HEK293 (cell line): ENCODE measurements at regions not wholly inside any gene's neighbourhood (a gene's known extent, or its start where the extent isn't known, plus 50 kb on each side); places are given as distances from the start of the nearest gene placed in this dataset.

Experiments
- CTCF ChIA-PET: fragments of 350-600 bp; formaldehyde crosslinking; extraction: SDS; loops from one replicate; lab custom pipeline; 2021; ENCODE audit warnings: antibody characterized with exemption; lab: Yijun Ruan, JAX
- POLR2A ChIA-PET: fragments of 300-600 bp; formaldehyde crosslinking; extraction: SDS; loops from one replicate; lab custom pipeline; 2020; ENCODE audit warnings: antibody characterized with exemption, inconsistent platforms; lab: Yijun Ruan, JAX
- H3K27ac ChIP-seq: fragments of 200-500 bp; sonication (Bioruptor generic); 2 replicates; pipeline ENCODE4 v1.5.1; 2014; ENCODE audit warnings: low read depth, low read length, control low read depth, inconsistent platforms; ENCODE audit errors: extremely low read depth
- H3K36me3 ChIP-seq, 2 experiments: fragments of 200-500 bp in 1 of 2; sonication (Bioruptor generic) in 1 of 2; 1 replicate in 1 of 2; 2 replicates in 1 of 2; pipeline ENCODE4 v1.5.1; 2014 to 2017; ENCODE audit warnings: inconsistent platforms in 2 of 2, low read length in 2 of 2; ENCODE audit not compliant: control insufficient read depth in 2 of 2, insufficient read depth in 1 of 2
- H3K4me1 ChIP-seq: fragments of 200-500 bp; sonication (Bioruptor generic); 2 replicates; pipeline ENCODE4 v1.5.1; 2014; ENCODE audit warnings: mild to moderate bottlenecking, low read length, inconsistent platforms; ENCODE audit not compliant: control insufficient read depth, insufficient read depth
- H3K4me3 ChIP-seq: 2 replicates; pipeline ENCODE4 v1.5.1; 2011; ENCODE audit warnings: low read depth, mild to moderate bottlenecking, control low read depth, low read length, moderate library complexity
- H3K9me3 ChIP-seq: fragments of 200-500 bp; sonication (Bioruptor generic); 2 replicates; pipeline ENCODE4 v1.5.1; 2014; ENCODE audit warnings: low read depth, low read length, inconsistent platforms; ENCODE audit not compliant: control insufficient read depth, insufficient read depth
- HOXC10 ChIP-seq: sonication (generic); formaldehyde crosslinking; IDR thresholded peaks from 2 replicates; pipeline ENCODE4 v1.8.1; 2023; ENCODE audit warnings: mild to moderate bottlenecking, missing genetic modification reagents
- IKZF3 ChIP-seq: fragments of 450-650 bp; IDR thresholded peaks from 2 replicates; pipeline ENCODE4 v1.5.0; 2018; ENCODE audit warnings: missing biosample characterization, mild to moderate bottlenecking, missing genetic modification characterization, moderate library complexity
- KLF1 ChIP-seq: fragments of 450-650 bp; formaldehyde crosslinking; IDR thresholded peaks from 2 replicates; pipeline ENCODE4 v1.5.1; 2016; ENCODE audit warnings: missing biosample characterization, missing genetic modification characterization
- KLF16 ChIP-seq: fragments of 450-650 bp; formaldehyde crosslinking; IDR thresholded peaks from 2 replicates; pipeline ENCODE4 v1.5.1; 2017; ENCODE audit warnings: missing biosample characterization, missing genetic modification characterization
- PRDM4 ChIP-seq: fragments of 450-650 bp; formaldehyde crosslinking; IDR thresholded peaks from 2 replicates; pipeline ENCODE4 v1.5.1; 2017; ENCODE audit warnings: missing biosample characterization, missing genetic modification characterization
- SCRT2 ChIP-seq: fragments of 450-650 bp; formaldehyde crosslinking; IDR thresholded peaks from 2 replicates; pipeline ENCODE4 v1.5.1; 2016; ENCODE audit warnings: missing biosample characterization, missing genetic modification characterization
- SETDB1 ChIP-seq: IDR thresholded peaks from one replicate; pipeline ENCODE4 v1.6.1; 2017; ENCODE audit warnings: mild to moderate bottlenecking, low read length, moderate library complexity, mixed read lengths; ENCODE audit not compliant: insufficient read length
- ZBTB10 ChIP-seq: fragments of 450-650 bp; formaldehyde crosslinking; IDR thresholded peaks from 2 replicates; pipeline ENCODE4 v1.5.1; 2016; ENCODE audit warnings: missing biosample characterization, missing genetic modification characterization
- ZFP69B ChIP-seq: fragments of 450-650 bp; formaldehyde crosslinking; IDR thresholded peaks from 2 replicates; pipeline ENCODE4 v1.5.1; 2016; ENCODE audit warnings: missing biosample characterization, missing genetic modification characterization
- ZNF121 ChIP-seq: fragments of 450-650 bp; formaldehyde crosslinking; IDR thresholded peaks from 2 replicates; pipeline ENCODE4 v1.5.1; 2016; ENCODE audit warnings: missing biosample characterization, missing genetic modification characterization
- ZNF211 ChIP-seq: fragments of 450-650 bp; formaldehyde crosslinking; IDR thresholded peaks from 2 replicates; pipeline ENCODE4 v1.5.1; 2016; ENCODE audit warnings: low read depth, missing biosample characterization, missing genetic modification characterization
- ZNF221 ChIP-seq: fragments of 450-650 bp; formaldehyde crosslinking; IDR thresholded peaks from 2 replicates; pipeline ENCODE4 v1.5.1; 2017; ENCODE audit warnings: missing biosample characterization, missing genetic modification characterization, borderline replicate concordance
- ZNF223 ChIP-seq: fragments of 450-650 bp; formaldehyde crosslinking; IDR thresholded peaks from 2 replicates; pipeline ENCODE4 v1.5.1; 2016; ENCODE audit warnings: missing biosample characterization, missing genetic modification characterization
- ZNF24 ChIP-seq: fragments of 450-650 bp; formaldehyde crosslinking; IDR thresholded peaks from 2 replicates; pipeline ENCODE4 v1.5.1; 2016; ENCODE audit warnings: missing biosample characterization, missing genetic modification characterization
- ZNF324 ChIP-seq: fragments of 450-650 bp; formaldehyde crosslinking; IDR thresholded peaks from 2 replicates; pipeline ENCODE4 v1.5.1; 2016; ENCODE audit warnings: missing biosample characterization, missing genetic modification characterization
- ZNF426 ChIP-seq: fragments of 450-650 bp; formaldehyde crosslinking; IDR thresholded peaks from 2 replicates; pipeline ENCODE4 v1.5.1; 2017; ENCODE audit warnings: missing biosample characterization, missing genetic modification characterization, mild to moderate bottlenecking, inconsistent platforms, moderate library complexity
- ZNF548 ChIP-seq: fragments of 450-650 bp; formaldehyde crosslinking; IDR thresholded peaks from 2 replicates; pipeline ENCODE4 v1.5.1; 2016; ENCODE audit warnings: missing biosample characterization, missing genetic modification characterization
- ZNF549 ChIP-seq: fragments of 450-650 bp; IDR thresholded peaks from 2 replicates; pipeline ENCODE4 v1.5.1; 2018; ENCODE audit warnings: missing biosample characterization, missing genetic modification characterization, mild to moderate bottlenecking, inconsistent platforms, moderate library complexity
- ZNF555 ChIP-seq: fragments of 450-650 bp; formaldehyde crosslinking; conservative IDR thresholded peaks from 2 replicates; pipeline ENCODE4 v1.5.1; 2017; ENCODE audit warnings: missing biosample characterization, mild to moderate bottlenecking, missing genetic modification characterization, inconsistent platforms
- ZNF626 ChIP-seq: fragments of 450-650 bp; sonication (Bioruptor Pico); formaldehyde crosslinking; IDR thresholded peaks from 2 replicates; pipeline ENCODE4 v1.5.1; 2018; ENCODE audit warnings: missing biosample characterization, missing genetic modification characterization, inconsistent platforms
- ZNF768 ChIP-seq: fragments of 450-650 bp; formaldehyde crosslinking; IDR thresholded peaks from 2 replicates; pipeline ENCODE4 v1.5.1; 2018; ENCODE audit warnings: missing biosample characterization, mild to moderate bottlenecking, missing genetic modification characterization
- ZSCAN16 ChIP-seq: fragments of 450-650 bp; formaldehyde crosslinking; IDR thresholded peaks from 2 replicates; pipeline ENCODE4 v1.5.1; 2016; ENCODE audit warnings: missing biosample characterization, missing genetic modification characterization
- TF ChIP-seq, protein P1 (sequence below): fragments of 450-650 bp; formaldehyde crosslinking; IDR thresholded peaks from 2 replicates; pipeline ENCODE4 v1.5.1; 2016; ENCODE audit warnings: missing biosample characterization, missing genetic modification characterization
- TF ChIP-seq, protein P2 (sequence below): fragments of 450-650 bp; formaldehyde crosslinking; IDR thresholded peaks from 2 replicates; pipeline ENCODE4 v1.5.1; 2017; ENCODE audit warnings: missing biosample characterization, missing genetic modification characterization

GRCh38 chr5:58188262-58188651 lies 271.6 kb downstream of the PLK2 start:
- H3K4me3 ChIP-seq, result no peak overlapping the region
- CTCF ChIA-PET, result interaction anchor here (0.8 to 1.3 kb wide), 4 partner anchors 27 to 409 kb away, joined by 3 to 4 read pairs (median 3); no protein-coding TSS in a partner anchor
- no peaks in the 10 kb centered on the region for H3K9me3 ChIP-seq
- POLR2A ChIA-PET, result interaction anchor here (0.5 to 1.8 kb wide), 2 partner anchors 271 to 489 kb away, joined by 4 to 8 read pairs; partner anchors contain the start of gene PLK2
- TF ChIP-seq KLF1 (no peak), ZFP69B (no peak), HOXC10 (CRISPR knock-in tag) (no peak)
- no peaks in the 10 kb centered on the region for H3K36me3 ChIP-seq
- no peaks in the 10 kb centered on the region for H3K4me1 ChIP-seq
- no peak overlapping the region for H3K27ac ChIP-seq

DNA sequence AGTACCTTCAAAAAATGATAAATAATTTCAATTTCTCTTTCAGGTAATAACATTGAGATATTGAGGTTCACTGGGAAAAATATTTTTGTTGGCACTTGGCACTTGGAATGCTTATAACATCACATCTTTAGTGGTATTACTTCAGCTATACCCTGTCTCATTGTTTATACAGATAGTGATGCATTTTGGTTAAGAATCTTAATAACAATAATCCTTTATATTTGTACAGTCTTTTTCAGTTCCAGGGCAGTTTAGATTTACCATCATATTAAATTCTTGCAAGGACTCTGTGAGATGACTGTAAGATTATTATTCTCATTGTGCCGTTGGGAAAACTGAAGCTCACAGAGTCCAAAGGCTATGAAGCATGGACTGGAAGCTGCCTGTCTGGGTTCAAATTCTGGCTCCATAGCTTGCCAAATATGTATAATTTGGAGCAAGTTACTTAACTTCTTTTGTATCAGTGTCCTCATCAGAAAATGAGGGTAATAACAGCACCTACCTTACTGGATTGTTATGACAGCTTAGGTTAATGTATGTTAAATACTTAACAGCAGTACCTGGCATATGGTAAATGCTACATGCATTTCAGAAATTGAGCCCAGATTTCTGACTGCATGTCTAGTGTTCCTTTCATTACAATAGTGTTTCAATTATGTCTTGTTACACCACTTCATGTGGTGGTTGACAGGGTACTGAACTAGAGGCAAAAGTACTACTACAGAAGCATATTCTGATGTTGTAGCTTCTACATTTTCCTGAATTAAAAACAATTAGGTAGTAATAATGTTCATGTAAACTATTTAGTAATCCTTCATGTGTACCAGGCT lies 272.2 kb downstream of the PLK2 start:
- Histone ChIP-seq H3K4me3 (no peak overlapping the region), H3K9me3 (no peaks in the 10 kb centered on the region), H3K4me1 (no peaks in the 10 kb centered on the region), H3K36me3 (no peaks in the 10 kb centered on the region), H3K27ac (no peak overlapping the region)
- ChIA-PET POLR2A (interaction anchor here (0.5 to 1.8 kb wide), 2 partner anchors 272 to 490 kb away, joined by 4 to 8 read pairs; partner anchors contain the start of gene PLK2), CTCF (interaction anchor here (0.7 to 1.3 kb wide), 5 partner anchors 27 to 688 kb away, joined by 3 to 4 read pairs (median 3); no protein-coding TSS in a partner anchor)
- TF ChIP-seq IKZF3 (no peak), KLF16 (tag by site-specific recombination) (no peak), ZNF223 (tag by site-specific recombination) (no peak), ZNF549 (tag by site-specific recombination) (no peak), ZNF324 (tag by site-specific recombination) (no peak), ZNF555 (no peak), ZNF221 (tag by site-specific recombination) (no peak), ZNF24 (no peak)

DNA sequence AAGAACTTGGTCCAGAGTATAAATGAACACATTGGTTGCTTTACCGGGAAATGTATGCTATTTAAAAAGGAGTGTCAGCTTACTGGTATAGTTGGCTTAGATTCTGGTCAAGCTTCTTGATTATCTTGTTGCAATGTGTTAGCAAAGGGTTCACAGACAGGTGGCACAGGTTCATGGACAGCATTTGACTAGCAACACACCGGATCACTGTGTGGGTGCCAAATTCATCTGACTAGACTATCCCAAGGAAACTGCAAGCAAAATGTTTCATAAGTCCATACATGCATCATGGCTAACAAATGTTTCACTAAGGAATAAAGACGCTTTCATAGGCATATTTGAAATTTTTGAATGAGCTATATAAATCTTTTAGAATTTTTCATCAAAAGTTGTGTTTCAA lies 274.1 kb downstream of the PLK2 start:
- ChIA-PET CTCF (no interaction called here), POLR2A (no interaction called here)
- Histone ChIP-seq H3K9me3 (no peaks in the 10 kb centered on the region), H3K36me3 (no peaks in the 10 kb centered on the region), H3K27ac (no peak overlapping the region), H3K4me3 (no peak overlapping the region), H3K4me1 (no peaks in the 10 kb centered on the region)
- TF ChIP-seq ZNF426 (tag by site-specific recombination), result no peak
- no peak for TF ChIP-seq ZNF211 (tag by site-specific recombination)
- TF ChIP-seq SCRT2 (tag by site-specific recombination), result no peak
- TF ChIP-seq ZBTB10, result no peak
- no peak for TF ChIP-seq ZNF548 (tag by site-specific recombination)
- no peak for TF ChIP-seq ZSCAN16
- TF ChIP-seq, protein P1, sequence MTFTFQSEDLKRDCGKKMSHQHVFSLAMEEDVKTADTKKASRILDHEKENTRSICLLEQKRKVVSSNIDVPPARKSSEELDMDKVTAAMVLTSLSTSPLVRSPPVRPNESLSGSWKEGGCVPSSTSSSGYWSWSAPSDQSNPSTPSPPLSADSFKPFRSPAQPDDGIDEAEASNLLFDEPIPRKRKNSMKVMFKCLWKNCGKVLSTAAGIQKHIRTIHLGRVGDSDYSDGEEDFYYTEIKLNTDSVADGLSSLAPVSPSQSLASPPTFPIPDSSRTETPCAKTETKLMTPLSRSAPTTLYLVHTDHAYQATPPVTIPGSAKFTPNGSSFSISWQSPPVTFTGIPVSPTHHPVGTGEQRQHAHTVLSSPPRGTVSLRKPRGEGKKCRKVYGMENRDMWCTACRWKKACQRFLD (tag by site-specific recombination), result no peak
- no peak for TF ChIP-seq SETDB1
- no peak for TF ChIP-seq ZNF121 (tag by site-specific recombination)
- no peak for TF ChIP-seq ZNF626 (tag by site-specific recombination)
- no peak for TF ChIP-seq PRDM4 (tag by site-specific recombination)
- TF ChIP-seq, protein P2, sequence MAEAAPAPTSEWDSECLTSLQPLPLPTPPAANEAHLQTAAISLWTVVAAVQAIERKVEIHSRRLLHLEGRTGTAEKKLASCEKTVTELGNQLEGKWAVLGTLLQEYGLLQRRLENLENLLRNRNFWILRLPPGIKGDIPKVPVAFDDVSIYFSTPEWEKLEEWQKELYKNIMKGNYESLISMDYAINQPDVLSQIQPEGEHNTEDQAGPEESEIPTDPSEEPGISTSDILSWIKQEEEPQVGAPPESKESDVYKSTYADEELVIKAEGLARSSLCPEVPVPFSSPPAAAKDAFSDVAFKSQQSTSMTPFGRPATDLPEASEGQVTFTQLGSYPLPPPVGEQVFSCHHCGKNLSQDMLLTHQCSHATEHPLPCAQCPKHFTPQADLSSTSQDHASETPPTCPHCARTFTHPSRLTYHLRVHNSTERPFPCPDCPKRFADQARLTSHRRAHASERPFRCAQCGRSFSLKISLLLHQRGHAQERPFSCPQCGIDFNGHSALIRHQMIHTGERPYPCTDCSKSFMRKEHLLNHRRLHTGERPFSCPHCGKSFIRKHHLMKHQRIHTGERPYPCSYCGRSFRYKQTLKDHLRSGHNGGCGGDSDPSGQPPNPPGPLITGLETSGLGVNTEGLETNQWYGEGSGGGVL (tag by site-specific recombination), result no peak
- no peak for TF ChIP-seq ZNF768 (tag by site-specific recombination)
